ENCODE measurements at regions not wholly inside any gene's neighbourhood (a gene's known extent, or its start where the extent isn't known, plus 50 kb on each side); places are given as distances from the start of the nearest gene placed in this dataset.

- TF ChIP-seq CTCF (IDR thresholded peaks at IDR 0.05) (no peak), FOXJ3 (CRISPR knock-in tag; IDR thresholded peaks at IDR 0.05; ENCODE audit: borderline replicate concordance) (no peak)
Observed at GRCh38 chr3:86410587-86410986, 580.4 kb downstream of the VGLL3 start.

Measured in WTC11 (cell line).